GM10266 (cell line): ENCODE measurements at regions not wholly inside any gene's neighbourhood (a gene's known extent, or its start where the extent isn't known, plus 50 kb on each side); places are given as distances from the start of the nearest gene placed in this dataset.

Source experiments
- DNase-seq: peaks from one replicate; pipeline ENCODE4 v3.0.0; 2012; ENCODE audit errors: extremely low spot score
- CTCF ChIP-seq: IDR thresholded peaks from 2 replicates; pipeline ENCODE4 v1.5.1; 2012; ENCODE audit warnings: mild to moderate bottlenecking, low read depth; ENCODE audit not compliant: control insufficient read depth, insufficient read depth; ENCODE audit errors: missing control alignments

DNA sequence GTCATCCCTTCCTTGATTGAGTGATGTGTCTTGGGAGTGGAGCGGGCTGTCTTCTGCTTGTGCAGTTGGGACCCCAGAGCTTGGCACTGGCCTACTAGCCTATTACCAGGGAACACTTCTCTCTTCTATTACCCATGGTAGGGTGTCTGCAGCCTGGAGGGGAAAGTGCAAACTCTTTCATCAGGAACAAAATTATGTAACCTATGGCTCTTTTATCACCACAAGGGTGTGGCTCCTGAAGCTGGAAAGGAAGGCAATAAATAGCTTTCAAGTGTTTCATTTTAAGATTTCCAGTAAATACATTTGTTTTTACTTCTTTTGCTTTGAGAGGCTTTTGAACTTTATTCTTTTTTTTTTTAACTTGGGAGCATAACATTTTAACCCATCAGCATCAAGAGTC lies 349.7 kb upstream of the FAR2 start:
- DNase-seq = no peak
- no peak for TF ChIP-seq CTCF

DNA sequence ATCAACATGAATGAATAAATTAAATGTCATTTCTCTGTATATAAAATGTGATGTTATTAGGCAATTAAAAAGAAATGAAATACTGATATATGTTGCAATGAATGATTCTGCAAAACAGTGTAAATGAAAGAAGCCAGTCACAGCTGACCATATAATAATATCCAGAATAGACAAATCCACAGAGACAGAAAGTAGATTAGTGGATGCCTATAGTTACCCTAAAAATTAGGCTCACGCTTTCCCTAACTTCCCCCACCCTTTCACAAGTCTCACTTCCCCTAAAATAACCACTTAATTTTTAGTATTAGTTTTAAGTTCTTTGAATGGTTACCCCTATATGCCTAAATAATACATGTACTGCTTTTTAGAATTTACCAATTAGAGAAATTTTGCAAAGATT lies 348.9 kb upstream of the FAR2 start:
- TF ChIP-seq CTCF = no peak
- DNase-seq = no peak

DNA sequence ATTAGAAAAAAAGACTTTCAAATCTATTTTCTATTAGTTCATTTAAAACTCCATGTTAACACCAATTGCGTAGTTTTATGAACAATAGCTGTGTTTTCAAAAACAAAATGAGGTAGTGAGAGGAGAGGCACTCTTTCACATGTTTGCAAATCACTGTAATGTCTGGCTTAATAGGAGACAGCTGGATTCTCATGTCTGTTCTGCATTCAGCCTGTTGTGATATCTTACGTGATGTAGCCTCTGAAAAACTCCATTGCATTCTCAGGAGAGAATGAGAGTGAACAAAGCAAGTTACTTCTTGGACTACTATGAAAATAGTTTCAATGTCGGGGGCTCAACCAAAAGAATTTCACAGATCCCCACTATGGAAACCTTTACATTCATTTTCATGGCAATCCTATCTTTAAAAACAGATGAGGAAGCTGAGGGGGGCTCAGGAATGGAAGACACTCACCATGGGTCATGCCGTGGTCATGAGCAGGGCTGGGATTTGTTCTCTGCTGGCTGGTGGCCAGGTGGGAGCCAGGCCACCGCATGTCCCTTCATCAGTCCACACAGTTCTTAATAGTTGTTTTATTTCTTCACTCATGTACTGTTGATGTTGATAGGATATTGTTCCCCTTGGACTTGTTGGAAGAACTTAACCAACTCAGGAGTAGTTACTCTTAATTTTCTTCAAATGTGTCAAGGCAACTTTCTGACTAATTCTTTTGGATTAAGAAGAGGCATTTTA lies 346.2 kb upstream of the FAR2 start:
- no peak for TF ChIP-seq CTCF
- no peak for DNase-seq

GRCh38 chr12:28807535-28807934 lies 341.5 kb upstream of the FAR2 start:
- no peak for TF ChIP-seq CTCF
- DNase-seq = no peak

GRCh38 chr12:28811457-28811856 lies 337.6 kb upstream of the FAR2 start:
- no peak for TF ChIP-seq CTCF

DNA sequence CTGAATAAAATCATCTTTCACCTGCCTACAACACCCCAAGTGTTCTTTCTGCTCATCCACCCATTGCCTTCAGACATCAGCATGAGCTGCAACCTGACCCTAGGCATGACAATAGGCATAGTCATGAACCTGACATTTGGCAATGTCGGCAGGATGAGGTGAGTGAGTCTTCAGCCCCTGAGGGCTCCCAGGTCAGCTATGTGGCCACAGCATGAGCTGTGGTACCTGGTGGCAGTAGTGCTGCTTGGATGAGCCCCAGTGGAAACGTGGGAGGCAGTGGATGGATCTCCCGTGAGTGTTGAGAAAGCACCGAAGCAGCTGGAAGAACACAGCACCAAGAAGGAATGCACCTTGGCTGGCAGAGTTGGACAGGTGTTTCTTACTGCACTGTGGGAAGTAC lies 334.8 kb upstream of the FAR2 start:
- TF ChIP-seq CTCF = no peak
- DNase-seq = no peak

More at GRCh38 chr12:28811457-28811856, 337.6 kb upstream of the FAR2 start:
- no peak for DNase-seq

DNA sequence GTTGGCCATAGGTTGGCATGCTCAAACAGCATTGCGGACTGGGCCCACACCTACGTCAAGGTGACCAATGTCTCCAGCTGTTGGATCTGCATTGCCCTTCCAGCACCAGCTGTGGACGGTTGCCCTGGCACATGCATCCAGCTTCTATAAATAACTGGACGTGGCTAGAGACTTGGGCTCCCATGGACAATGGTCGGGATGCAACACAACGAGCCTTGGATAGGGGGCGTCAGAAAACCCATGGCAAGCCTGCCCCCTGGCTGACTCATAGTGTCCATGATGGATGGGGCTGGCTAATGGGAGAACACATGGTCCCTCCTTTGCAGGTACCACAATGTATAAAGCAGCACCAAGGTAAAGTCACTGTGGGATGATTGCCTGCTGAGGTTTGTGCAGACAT lies 331.6 kb upstream of the FAR2 start:
- TF ChIP-seq CTCF = no peak
- DNase-seq = no peak
